Fibroblast of villous mesenchyme (primary cell): ENCODE measurements at regions not wholly inside any gene's neighbourhood (a gene's known extent, or its start where the extent isn't known, plus 50 kb on each side); places are given as distances from the start of the nearest gene placed in this dataset.

Experiments used
- DNase-seq: peaks from one replicate; pipeline ENCODE4 v3.0.0-alpha.2; 2010; ENCODE audit warnings: low read depth
- H3K4me3 ChIP-seq: 2 replicates; pipeline ENCODE4 v1.5.1; 2011; ENCODE audit warnings: low read depth, mild to moderate bottlenecking, low read length
- TF ChIP-seq, protein P1 (sequence below): IDR thresholded peaks from 2 replicates; pipeline ENCODE4 v1.5.1; 2012; ENCODE audit warnings: low read depth, mild to moderate bottlenecking, low read length; ENCODE audit not compliant: insufficient read depth

DNA sequence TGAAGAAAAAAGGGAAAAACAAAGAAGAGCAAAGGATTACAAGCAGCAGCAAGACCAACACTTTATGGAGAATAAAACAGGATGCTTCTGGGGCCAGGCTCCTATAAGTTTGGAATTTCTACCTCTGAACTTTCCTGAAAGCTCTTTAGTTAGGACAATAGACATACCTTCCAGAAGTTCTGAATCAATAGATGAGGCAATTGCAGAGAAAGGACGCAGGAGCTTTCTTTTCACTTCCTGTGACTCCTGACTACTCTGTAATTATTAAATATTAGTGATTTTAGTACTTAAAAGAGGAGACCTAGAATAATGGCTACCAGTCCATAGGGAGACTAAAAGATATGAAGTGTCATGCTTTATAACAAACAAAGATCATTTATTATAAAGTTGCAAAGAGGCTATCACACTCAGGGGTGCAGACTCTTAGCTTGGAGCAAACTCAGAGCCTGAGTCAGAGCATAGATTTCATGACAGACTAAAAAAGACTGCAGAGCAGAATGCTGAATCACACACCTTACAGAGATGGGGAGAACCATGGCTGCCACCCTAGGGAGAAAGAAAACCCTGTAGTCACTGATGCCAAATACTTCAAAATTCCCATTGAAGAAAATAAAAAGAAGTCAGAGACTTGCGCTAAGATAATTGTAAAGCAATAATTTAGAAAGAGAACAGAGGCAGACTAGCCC, 52.5 kb upstream of the FAM136A start:
- no peak for DNase-seq
- H3K4me3 ChIP-seq = no peak overlapping the region
- TF ChIP-seq, protein P1, sequence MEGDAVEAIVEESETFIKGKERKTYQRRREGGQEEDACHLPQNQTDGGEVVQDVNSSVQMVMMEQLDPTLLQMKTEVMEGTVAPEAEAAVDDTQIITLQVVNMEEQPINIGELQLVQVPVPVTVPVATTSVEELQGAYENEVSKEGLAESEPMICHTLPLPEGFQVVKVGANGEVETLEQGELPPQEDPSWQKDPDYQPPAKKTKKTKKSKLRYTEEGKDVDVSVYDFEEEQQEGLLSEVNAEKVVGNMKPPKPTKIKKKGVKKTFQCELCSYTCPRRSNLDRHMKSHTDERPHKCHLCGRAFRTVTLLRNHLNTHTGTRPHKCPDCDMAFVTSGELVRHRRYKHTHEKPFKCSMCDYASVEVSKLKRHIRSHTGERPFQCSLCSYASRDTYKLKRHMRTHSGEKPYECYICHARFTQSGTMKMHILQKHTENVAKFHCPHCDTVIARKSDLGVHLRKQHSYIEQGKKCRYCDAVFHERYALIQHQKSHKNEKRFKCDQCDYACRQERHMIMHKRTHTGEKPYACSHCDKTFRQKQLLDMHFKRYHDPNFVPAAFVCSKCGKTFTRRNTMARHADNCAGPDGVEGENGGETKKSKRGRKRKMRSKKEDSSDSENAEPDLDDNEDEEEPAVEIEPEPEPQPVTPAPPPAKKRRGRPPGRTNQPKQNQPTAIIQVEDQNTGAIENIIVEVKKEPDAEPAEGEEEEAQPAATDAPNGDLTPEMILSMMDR = no peak
